CD4-positive, alpha-beta T cell treated with Interleukin-6 at 100 ng/mL for 8 hours (primary cell): ENCODE measurements at regions not wholly inside any gene's neighbourhood (a gene's known extent, or its start where the extent isn't known, plus 50 kb on each side); places are given as distances from the start of the nearest gene placed in this dataset.

ENCODE experiments used
- DNase-seq: peaks from one replicate; pipeline ENCODE4 v3.0.0-alpha.2; 2020; ENCODE audit warnings: mixed read lengths, low spot score

DNA sequence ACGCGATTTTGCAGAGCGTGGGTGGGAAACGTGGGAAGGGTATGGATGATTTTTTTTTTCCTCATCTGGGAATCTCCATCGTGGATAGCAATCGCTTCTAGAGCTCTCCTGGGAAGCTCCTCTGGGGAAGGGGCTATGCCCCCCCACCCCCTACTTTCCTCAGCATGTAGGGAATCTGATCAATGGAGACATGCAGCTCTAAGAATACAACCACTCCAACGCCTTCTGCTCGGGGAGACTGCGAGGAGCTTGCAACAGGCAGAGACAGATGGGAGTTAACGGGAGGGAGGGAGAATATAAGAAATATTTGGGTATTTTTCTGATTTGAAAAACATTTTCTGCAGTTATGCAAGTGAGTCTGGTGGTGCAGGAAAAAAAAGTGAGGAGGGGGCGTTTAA is 104.6 kb upstream of the HSD17B12 start:
- no peak for DNase-seq

- no peak for DNase-seq
Observed at GRCh38 chr11:43576320-43576802, 104.2 kb upstream of the HSD17B12 start.

DNA sequence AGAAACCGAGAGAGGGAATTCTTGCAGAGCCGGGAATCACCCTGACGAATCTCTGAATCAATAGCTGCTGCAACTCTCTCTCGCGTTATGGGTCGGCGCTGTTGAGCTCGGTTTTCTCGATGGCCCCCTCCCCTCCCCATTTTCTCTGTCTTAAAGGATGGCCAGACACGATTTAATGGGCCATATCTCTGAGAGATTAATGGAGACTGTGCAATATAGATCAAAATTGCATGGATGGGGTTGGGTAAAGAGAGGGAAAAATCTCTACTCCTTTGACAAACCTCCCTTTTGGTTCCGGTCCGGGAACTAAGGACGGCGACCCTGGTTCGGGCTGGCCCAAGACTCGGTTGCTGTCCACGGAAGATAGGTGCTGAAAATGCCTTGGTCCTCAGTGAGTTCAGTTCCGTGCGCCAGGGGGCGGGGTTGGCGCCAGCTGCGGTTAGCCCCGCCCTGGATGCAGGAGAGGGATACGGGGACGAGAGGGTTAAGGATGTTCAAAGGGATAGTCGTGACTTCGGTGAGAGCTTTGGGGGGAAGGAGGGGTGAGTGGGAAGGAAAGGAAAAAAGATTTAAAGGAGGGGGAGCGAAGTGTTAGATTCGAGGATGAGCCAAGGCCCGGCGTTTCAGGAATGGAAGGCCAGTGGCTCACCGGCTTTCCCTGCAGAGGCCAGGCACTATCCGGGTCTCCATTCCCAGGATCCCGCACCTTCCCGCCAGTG is 103.6 kb upstream of the HSD17B12 start:
- DNase-seq: no peak

- no peak for DNase-seq
Observed at GRCh38 chr11:43577566-43578264, 102.8 kb upstream of the HSD17B12 start.

DNA sequence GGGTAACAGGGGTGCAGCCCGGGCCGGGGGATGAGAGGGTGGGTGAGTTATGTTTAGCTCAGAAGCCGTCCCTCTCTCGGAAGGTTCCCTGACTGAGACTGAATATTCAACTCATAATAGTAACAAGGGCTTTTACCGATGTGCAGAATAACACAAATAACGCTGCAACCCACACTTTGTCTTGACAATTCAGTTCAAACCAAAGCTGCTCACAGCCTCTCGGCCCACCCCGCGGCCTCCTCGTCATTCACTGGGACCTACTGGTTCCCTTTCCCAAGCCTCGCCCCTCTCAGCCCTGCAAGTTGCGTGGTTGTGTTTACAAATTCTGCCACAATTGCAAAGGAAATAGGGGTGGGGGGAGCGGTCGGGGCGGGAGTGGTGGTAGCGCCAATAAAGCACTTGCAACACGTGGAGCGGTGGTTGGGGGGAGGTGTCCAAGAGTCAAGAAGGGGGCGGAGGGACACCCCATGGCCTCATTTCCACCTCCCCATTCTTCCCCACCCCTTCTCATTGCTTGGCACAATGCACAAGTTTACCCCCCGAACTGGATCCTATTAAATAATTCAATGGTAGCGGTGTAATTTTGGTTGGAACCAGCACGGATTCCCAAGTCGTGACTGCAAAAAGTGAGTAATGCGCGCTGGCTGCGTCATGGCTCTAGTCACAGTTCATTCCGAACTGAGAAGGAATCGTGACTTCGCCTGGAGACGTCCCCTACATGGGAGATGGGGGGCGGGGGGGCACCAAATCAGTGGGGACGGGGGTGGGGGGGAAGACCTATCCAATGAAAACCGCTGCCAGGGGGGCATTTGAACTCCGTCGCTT is 102.0 kb upstream of the HSD17B12 start:
- no peak for DNase-seq

GRCh38 chr11:43579171-43579918 is 101.2 kb upstream of the HSD17B12 start:
- DNase-seq: no peak

GRCh38 chr11:43579919-43580276 is 100.6 kb upstream of the HSD17B12 start:
- no peak for DNase-seq

DNA sequence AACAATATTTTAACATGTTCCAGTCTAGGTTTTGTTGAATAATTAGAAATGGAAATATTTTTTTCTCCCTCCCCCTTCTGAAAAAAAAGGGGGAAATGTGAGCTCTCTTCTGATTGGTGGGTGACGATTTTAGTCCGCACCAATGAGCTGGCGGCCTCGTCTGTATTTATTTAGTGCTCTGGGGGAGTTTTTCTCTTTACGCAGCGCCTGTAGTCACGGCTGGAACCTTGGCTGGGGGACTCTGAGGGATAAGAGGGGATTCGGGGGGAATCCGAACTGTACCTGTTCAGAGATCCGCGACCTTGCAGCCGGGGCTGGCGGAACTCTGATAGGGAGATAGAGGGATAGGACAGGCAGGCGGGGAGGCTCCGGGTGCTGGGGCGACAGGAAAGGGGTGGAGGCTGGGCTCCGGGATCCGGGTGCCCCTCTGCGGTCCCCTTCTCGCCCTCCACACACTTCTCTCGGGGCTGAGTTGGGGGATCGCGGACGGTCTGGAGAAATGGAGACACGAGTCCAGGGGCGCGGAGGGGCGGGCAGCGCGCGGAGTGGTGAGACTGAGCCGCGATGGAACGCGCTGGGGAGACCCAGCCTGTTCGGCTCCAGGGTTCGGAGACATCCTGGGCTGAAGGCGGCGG is 99.7 kb upstream of the HSD17B12 start:
- no peak for DNase-seq

DNA sequence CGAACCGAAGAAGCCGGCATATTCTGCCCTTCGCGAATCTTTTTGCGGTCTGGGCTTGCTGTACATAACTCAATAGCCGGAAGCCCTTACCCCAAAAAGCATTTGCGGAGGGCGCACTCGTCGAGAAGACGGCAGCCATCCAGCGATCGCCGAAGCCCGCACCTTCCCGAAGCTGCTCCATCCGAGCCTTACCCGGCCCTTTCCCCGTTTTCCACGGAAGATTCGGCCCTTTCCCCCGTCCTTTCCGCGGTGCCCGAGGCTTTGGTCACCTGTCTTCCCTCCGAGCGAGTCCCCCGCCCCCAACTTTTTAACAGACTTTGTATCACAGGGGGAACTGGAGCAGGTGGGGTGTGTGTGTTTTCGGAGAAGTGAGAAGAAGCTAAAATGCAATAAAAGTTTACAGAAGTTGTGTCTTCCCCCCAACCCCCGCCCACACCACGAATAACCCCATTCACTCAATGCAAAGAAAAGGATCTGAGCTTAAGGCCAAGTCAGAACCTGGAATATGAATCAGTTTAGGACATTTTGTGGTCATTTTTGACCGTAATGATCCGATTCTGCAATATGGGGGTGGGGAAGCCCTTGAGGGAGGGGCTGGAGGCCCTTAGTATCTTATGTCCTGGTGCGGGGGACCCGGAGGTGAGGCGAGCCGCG is 99.0 kb upstream of the HSD17B12 start:
- DNase-seq: no peak

DNA sequence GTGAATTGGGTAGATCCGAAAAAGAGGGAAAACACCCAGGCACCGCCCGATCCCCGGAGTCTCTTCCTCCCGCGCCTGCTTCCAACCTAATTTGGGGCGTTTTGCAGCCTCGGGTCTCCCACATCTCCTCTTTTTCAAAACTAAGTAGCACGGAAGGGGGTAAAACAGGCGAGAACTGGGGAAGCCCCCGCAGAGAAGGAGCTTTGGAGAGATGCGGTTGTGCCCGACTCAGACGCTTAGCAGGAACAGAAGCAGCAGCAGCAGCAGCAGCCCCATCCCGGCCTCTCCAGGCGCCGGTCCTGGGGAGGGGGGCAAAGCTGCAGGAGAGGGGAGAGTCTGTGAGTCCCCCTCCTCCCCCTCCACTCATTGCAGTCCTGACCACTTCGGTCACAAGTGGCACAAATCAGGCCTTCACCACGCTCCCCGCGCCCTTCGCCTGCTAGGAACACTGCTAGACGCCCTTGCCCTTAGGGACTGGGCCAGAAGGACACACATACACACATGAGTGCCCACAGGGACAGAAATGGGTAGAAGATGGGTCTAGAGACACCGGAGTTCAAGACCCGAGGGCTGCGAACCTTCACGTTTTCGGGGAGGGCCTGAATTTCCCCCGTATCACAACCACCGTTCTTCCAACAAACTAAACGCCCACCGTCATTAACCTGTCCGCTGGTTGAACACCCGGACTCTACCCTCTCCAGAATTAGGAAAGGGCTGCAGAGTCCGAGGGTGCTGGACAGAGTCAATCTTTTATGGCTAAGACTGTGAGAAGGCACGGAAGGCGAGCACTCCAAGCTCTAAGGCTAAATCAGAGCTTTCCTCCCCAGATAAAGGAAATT is 98.3 kb upstream of the HSD17B12 start:
- DNase-seq: no peak

GRCh38 chr11:43582863-43583462 is 97.6 kb upstream of the HSD17B12 start:
- DNase-seq: no peak

- no peak for DNase-seq
Observed at GRCh38 chr11:43583548-43583947, 97.0 kb upstream of the HSD17B12 start.

GRCh38 chr11:43585877-43586608 is 94.5 kb upstream of the HSD17B12 start:
- DNase-seq: no peak

DNA sequence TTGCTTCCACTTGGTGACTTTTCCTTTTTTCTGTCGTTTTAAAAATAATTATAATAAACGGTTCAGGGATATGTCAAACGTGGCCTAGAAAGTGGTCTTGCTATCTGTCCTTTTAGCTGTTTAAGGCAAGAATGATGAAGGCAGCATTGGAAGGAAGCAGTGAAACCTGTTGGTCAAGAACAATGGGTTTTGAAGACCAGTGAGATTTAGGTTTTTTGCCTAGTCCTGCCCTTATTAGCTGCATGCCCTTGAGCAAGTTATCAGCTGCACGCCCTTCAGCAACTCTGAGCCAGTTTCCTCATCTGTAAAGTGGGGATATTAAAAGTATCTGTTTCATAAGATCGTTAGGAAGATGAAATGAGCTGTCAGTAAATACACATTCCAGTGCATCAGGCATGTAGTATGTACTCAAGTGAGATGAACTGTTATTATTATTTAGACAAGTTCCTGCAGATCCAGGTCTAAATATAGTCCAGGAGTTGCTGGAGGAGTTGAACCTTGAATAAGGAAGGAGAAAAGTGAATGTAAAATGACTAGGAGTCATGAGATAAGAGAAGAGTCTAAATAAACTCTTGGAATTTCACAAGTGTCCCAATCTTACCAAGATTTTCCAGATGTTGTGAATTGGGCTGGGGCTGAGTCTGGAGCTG is 90.8 kb upstream of the HSD17B12 start:
- no peak for DNase-seq

- no peak for DNase-seq
Observed at GRCh38 chr11:43601511-43601910, 79.0 kb upstream of the HSD17B12 start.

DNA sequence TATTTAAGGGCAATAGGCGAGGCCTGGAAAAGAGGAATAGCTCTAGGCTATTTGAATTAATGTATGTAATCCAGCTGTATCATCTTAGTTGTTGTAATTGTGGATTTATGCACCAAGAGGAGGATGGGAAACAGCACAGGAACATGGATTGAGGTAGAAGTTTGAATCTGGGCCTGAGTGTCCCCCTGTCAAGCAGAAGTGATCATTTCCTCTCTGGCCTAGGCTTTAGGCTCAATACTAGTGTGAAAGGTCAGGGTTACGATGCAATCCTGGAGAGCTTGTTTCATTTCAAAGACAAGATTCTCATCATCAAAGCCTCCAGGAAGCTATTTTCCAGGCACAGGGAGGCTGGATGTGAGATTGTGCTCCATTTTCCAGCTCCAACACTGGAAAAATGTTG is 77.9 kb upstream of the HSD17B12 start:
- DNase-seq: no peak

DNA sequence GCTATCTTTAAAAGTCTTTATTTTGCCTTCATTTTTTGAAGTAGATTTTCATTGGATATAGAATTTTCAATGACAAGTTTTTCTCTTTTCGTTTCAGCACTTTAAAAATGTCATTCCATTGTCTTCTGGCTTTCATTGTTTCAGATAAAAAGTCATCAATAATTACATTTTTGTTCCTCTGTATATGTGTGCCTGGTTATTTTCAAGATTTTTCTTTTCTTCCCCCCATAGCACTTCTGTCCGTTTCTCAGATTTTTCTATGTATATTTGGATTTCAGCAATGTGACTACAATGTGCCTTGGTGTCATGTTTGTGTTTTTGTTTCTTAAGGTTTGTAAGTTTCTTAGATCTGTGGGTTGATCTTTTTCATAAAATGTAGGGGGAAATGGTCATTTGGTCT is 66.3 kb upstream of the HSD17B12 start:
- no peak for DNase-seq

DNA sequence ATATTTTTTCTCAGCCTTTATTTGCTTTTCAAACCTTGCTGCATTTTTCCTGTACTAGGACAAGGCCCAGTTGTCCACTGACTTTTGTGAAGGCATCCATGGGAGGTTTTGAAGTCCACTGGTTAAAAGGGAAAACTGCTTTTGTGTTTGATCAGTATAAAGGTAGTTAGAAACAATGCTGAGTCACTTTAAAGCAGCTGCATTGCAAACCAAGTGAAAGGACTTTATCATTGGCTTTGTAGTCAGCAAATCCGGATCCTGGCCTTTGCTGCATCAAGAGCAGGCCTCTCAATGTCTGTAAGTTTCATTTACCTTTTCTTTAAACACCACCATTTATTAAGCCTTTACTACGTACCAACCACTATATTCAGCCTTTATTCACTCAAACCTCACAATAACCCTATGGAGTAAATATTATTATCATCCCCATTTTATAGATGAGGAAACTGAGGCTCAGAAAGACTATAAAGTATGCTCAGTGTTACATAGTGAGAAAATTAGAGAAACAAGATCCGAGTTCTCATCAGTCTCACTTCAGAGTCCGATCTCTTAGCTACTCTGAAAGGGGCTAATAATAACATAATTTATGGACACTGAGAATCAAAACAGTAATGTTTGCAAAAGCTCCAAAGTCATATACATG is 60.6 kb upstream of the HSD17B12 start:
- no peak for DNase-seq
